Loucy (cell line): ENCODE measurements at regions not wholly inside any gene's neighbourhood (a gene's known extent, or its start where the extent isn't known, plus 50 kb on each side); places are given as distances from the start of the nearest gene placed in this dataset.

Experiments used
- CTCF ChIP-seq: fragments of 200-600 bp; sonication (generic); conservative IDR thresholded peaks from 2 replicates; pipeline ENCODE4 v1.5.1; 2014; ENCODE audit warnings: mild to moderate bottlenecking, antibody characterized with exemption, low read length
- EZH2phosphoT487 ChIP-seq: fragments of 200-600 bp; IDR thresholded peaks from 2 replicates; pipeline ENCODE4 v1.6.1; 2018; ENCODE audit warnings: antibody characterized with exemption, mild to moderate bottlenecking, moderate library complexity, borderline replicate concordance

- TF ChIP-seq CTCF (no peak), EZH2phosphoT487 (no peak)
Measured at GRCh38 chr1:60889709-60890108, 192.7 kb upstream of the NFIA start.
